GM12878 (cell line): ENCODE measurements at regions not wholly inside any gene's neighbourhood (a gene's known extent, or its start where the extent isn't known, plus 50 kb on each side); places are given as distances from the start of the nearest gene placed in this dataset.

Source experiments
- ATAC-seq: fragments of 200-7000 bp; cut with Tn5 transposase; 3 replicates; pipeline ENCODE4 v1.9.1; 2020; ENCODE audit warnings: mild to moderate bottlenecking, moderate library complexity
- BruUV-seq: library from RNA; stranded (reverse); fragments of 400-500 nt; replicated peaks from 2 replicates; lab custom pipeline; 2021; lab: Mats Ljungman, UMichigan
- CTCF ChIA-PET: fragments of 300-600 bp; sonication (Branson Sonifier 250); formaldehyde crosslinking; extraction: SDS; loops from one replicate; lab custom pipeline; 2021; ENCODE audit warnings: inconsistent platforms; lab: Yijun Ruan, JAX
- POLR2A ChIA-PET: fragments of 350-600 bp; formaldehyde crosslinking; extraction: SDS; loops from one replicate; lab custom pipeline; 2021; ENCODE audit warnings: inconsistent platforms; lab: Charles Lee
- RAD21 ChIA-PET: fragments of 300-600 bp; sonication (Branson Sonifier 250); formaldehyde crosslinking; loops from one replicate; lab custom pipeline; 2023; ENCODE audit warnings: antibody characterized with exemption; ENCODE audit not compliant: unreplicated experiment; lab: Charles Lee
- SMC1A ChIA-PET: fragments of 300-600 bp; sonication (Branson Sonifier 250); formaldehyde crosslinking; loops from one replicate; lab custom pipeline; 2023; ENCODE audit not compliant: unreplicated experiment, uncharacterized antibody; lab: Charles Lee
- DNase-seq: peaks from one replicate; pipeline ENCODE4 v3.0.0-alpha.2; 2011; ENCODE audit warnings: low read depth, low spot score
- FAIRE-seq: peaks from 3 replicates; lab custom pipeline; 2011; peaks lifted over from hg19 to GRCh38; lab: Jason Lieb, UNC
- H2AFZ ChIP-seq: 2 replicates; pipeline ENCODE4 v1.6.0; 2011; ENCODE audit warnings: low read depth, low read length, control low read depth; ENCODE audit not compliant: control insufficient read depth
- H3K27ac ChIP-seq: 2 replicates; pipeline ENCODE4 v1.5.1; 2011; ENCODE audit warnings: control low read depth; ENCODE audit not compliant: control insufficient read depth, insufficient read depth
- H3K27me3 ChIP-seq, 2 experiments: replicated peaks in 1 of 2; 2 replicates each; pipeline versions ENCODE4 v1.6.0 to v1.6.1; 2011; ENCODE audit warnings: low read length in 1 of 2; ENCODE audit not compliant: control insufficient read depth in 2 of 2, insufficient read depth in 2 of 2
- H3K36me3 ChIP-seq, 2 experiments: 2 replicates each; pipeline ENCODE4 v1.5.1; 2011; ENCODE audit warnings: low read length in 1 of 2; ENCODE audit not compliant: control insufficient read depth in 2 of 2, insufficient read depth in 2 of 2
- H3K4me1 ChIP-seq: 2 replicates; pipeline ENCODE4 v1.6.1; 2011; ENCODE audit warnings: mild to moderate bottlenecking, low read length, moderate library complexity, mixed read lengths; ENCODE audit not compliant: control insufficient read depth, insufficient read depth
- H3K4me2 ChIP-seq: 2 replicates; pipeline ENCODE4 v1.6.0; 2011; ENCODE audit warnings: control low read depth; ENCODE audit not compliant: control insufficient read depth, insufficient read depth
- H3K4me3 ChIP-seq: fragments of 200-600 bp; sonication (generic); 2 replicates; pipeline ENCODE4 v1.5.1; 2016
- H3K79me2 ChIP-seq: 2 replicates; pipeline ENCODE4 v1.6.0; 2011; ENCODE audit warnings: low read length; ENCODE audit not compliant: control insufficient read depth, insufficient read depth
- H3K9ac ChIP-seq: 2 replicates; pipeline ENCODE4 v1.8.0; 2011; ENCODE audit warnings: low read length, control low read depth, mixed read lengths; ENCODE audit not compliant: control insufficient read depth, insufficient read depth
- H3K9me3 ChIP-seq: replicated peaks from 3 replicates; pipeline ENCODE4 v1.5.1; 2011; ENCODE audit warnings: mild to moderate bottlenecking, low read length; ENCODE audit not compliant: control insufficient read depth, insufficient read depth
- H4K20me1 ChIP-seq: 2 replicates; pipeline ENCODE4 v1.6.0; 2011; ENCODE audit not compliant: control insufficient read depth, insufficient read depth
- EED ChIP-seq: sonication (generic); IDR thresholded peaks from 2 replicates; pipeline ENCODE4 v1.6.1; 2016; ENCODE audit warnings: antibody characterized with exemption, low read depth
- HDAC6 ChIP-seq: fragments of 200-600 bp; sonication (generic); IDR thresholded peaks from one replicate; pipeline ENCODE4 v1.8.0; 2017; ENCODE audit warnings: antibody characterized with exemption; ENCODE audit not compliant: unreplicated experiment
- MTA2 ChIP-seq: fragments of 450-650 bp; IDR thresholded peaks from 2 replicates; pipeline ENCODE4 v1.6.1; 2016; ENCODE audit warnings: low read depth, mild to moderate bottlenecking, moderate library complexity
- NFYB ChIP-seq: IDR thresholded peaks from 2 replicates; pipeline ENCODE4 v1.6.1; 2011; ENCODE audit warnings: low read depth, mild to moderate bottlenecking, low read length, improper control_type of control experiment, moderate library complexity; ENCODE audit not compliant: insufficient read depth
- NR2C2 ChIP-seq: IDR thresholded peaks from 2 replicates; pipeline ENCODE4 v1.6.1; 2011; ENCODE audit warnings: borderline replicate concordance, low read depth; ENCODE audit not compliant: control insufficient read depth, insufficient read length
- SPI1 ChIP-seq: IDR thresholded peaks from 2 replicates; pipeline ENCODE4 v1.6.1; 2011; ENCODE audit warnings: low read depth, mild to moderate bottlenecking, low read length, moderate library complexity, borderline replicate concordance; ENCODE audit not compliant: insufficient read depth
- WGBS: methylation state at CpG from one replicate; pipeline ENCODE4 v1.1.6; 2016; ENCODE audit warnings: low lambda C conversion rate; ENCODE audit not compliant: insufficient replicate concordance, insufficient coverage; ENCODE audit errors: missing lambda C conversion rate; 5-methylcytosine and 5-hydroxymethylcytosine counted together
- in situ Hi-C: fragments of 300-500 bp; cut with MboI; formaldehyde crosslinking; loops from 9 replicates; pipeline ENCODE4 v1.14.3; 2018; ENCODE audit warnings: mixed read lengths
- intact Hi-C: fragments of 100-400 bp; cut with micrococcal nuclease; formaldehyde crosslinking; loops from one replicate; pipeline ENCODE4 v1.14.2; 2022; ENCODE audit not compliant: unreplicated experiment
- TF ChIP-seq, protein P1 (sequence below): fragments of 450-650 bp; conservative IDR thresholded peaks from 2 replicates; pipeline ENCODE4 v1.6.1; 2017; ENCODE audit warnings: mild to moderate bottlenecking, moderate library complexity
- TF ChIP-seq, protein P2 (sequence below): IDR thresholded peaks from 2 replicates; pipeline ENCODE4 v1.6.1; 2012; ENCODE audit warnings: low read length, inconsistent platforms

GRCh38 chr16:17846030-17846429, 375.3 kb upstream of the XYLT1 start:
- no peaks in the 10 kb centered on the region for H3K4me1 ChIP-seq
- H3K4me3 ChIP-seq = no peak overlapping the region
- no TSS peak for BruUV-seq
- no peak for ATAC-seq
- 9% methylated on average over 6 of the region's 6 CpGs for WGBS
- H3K79me2 ChIP-seq = no peaks in the 10 kb centered on the region
- in situ Hi-C loops (no loop called here), intact Hi-C loops (no loop called here)
- no peak overlapping the region for H3K4me2 ChIP-seq
- ChIA-PET RAD21 (no interaction called here), POLR2A (no interaction called here), SMC1A (no interaction called here), CTCF (no interaction called here)
- no peak overlapping the region for H3K9ac ChIP-seq
- FAIRE-seq = no peak
- no peak overlapping the region for H2AFZ ChIP-seq
- H4K20me1 ChIP-seq = no peaks in the 10 kb centered on the region
- no peak for TF ChIP-seq NR2C2
- TF ChIP-seq SPI1 = no peak
- no peak for TF ChIP-seq NFYB
- TF ChIP-seq HDAC6 = no peak
- TF ChIP-seq, protein P1, sequence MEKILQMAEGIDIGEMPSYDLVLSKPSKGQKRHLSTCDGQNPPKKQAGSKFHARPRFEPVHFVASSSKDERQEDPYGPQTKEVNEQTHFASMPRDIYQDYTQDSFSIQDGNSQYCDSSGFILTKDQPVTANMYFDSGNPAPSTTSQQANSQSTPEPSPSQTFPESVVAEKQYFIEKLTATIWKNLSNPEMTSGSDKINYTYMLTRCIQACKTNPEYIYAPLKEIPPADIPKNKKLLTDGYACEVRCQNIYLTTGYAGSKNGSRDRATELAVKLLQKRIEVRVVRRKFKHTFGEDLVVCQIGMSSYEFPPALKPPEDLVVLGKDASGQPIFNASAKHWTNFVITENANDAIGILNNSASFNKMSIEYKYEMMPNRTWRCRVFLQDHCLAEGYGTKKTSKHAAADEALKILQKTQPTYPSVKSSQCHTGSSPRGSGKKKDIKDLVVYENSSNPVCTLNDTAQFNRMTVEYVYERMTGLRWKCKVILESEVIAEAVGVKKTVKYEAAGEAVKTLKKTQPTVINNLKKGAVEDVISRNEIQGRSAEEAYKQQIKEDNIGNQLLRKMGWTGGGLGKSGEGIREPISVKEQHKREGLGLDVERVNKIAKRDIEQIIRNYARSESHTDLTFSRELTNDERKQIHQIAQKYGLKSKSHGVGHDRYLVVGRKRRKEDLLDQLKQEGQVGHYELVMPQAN = no peak
- TF ChIP-seq MTA2 = no peak
- TF ChIP-seq, protein P2, sequence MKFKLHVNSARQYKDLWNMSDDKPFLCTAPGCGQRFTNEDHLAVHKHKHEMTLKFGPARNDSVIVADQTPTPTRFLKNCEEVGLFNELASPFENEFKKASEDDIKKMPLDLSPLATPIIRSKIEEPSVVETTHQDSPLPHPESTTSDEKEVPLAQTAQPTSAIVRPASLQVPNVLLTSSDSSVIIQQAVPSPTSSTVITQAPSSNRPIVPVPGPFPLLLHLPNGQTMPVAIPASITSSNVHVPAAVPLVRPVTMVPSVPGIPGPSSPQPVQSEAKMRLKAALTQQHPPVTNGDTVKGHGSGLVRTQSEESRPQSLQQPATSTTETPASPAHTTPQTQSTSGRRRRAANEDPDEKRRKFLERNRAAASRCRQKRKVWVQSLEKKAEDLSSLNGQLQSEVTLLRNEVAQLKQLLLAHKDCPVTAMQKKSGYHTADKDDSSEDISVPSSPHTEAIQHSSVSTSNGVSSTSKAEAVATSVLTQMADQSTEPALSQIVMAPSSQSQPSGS = no peak
- TF ChIP-seq EED = no peak
- no peaks in the 10 kb centered on the region; a peak in 1 of 4 replicates for H3K27me3 ChIP-seq
- no peak overlapping the region for H3K27ac ChIP-seq
- H3K36me3 ChIP-seq = no peaks in the 10 kb centered on the region
- no peaks in the 10 kb centered on the region for H3K9me3 ChIP-seq
- no peak for DNase-seq
